GM23248 (cell line): ENCODE measurements at regions not wholly inside any gene's neighbourhood (a gene's known extent, or its start where the extent isn't known, plus 50 kb on each side); places are given as distances from the start of the nearest gene placed in this dataset.

ENCODE experiments used
- DNase-seq: peaks from one replicate; pipeline ENCODE4 v3.0.0-alpha.2; 2015
- H2AFZ ChIP-seq: fragments of 200-600 bp; sonication (generic); 2 replicates; pipeline ENCODE4 v1.6.1; 2016; ENCODE audit warnings: antibody characterized with exemption
- H3F3A ChIP-seq: fragments of 200-600 bp; sonication (generic); 2 replicates; pipeline ENCODE4 v1.6.1; 2016; ENCODE audit warnings: mild to moderate bottlenecking, antibody characterized with exemption, mixed run types; ENCODE audit not compliant: insufficient read depth
- H3K27ac ChIP-seq: fragments of 200-600 bp; sonication (generic); 2 replicates; pipeline ENCODE4 v1.5.1; 2016; ENCODE audit warnings: mild to moderate bottlenecking
- H3K27me3 ChIP-seq: fragments of 200-600 bp; sonication (generic); replicated peaks from 2 replicates; pipeline ENCODE4 v1.6.1; 2016; ENCODE audit warnings: mild to moderate bottlenecking; ENCODE audit not compliant: insufficient read depth
- H3K36me3 ChIP-seq: fragments of 200-600 bp; sonication (generic); 2 replicates; pipeline ENCODE4 v1.6.1; 2016; ENCODE audit warnings: low read depth, mild to moderate bottlenecking
- H3K4me1 ChIP-seq: fragments of 200-600 bp; sonication (generic); 2 replicates; pipeline ENCODE4 v1.6.1; 2016; ENCODE audit warnings: mild to moderate bottlenecking; ENCODE audit not compliant: insufficient read depth
- H3K4me2 ChIP-seq: fragments of 200-600 bp; sonication (generic); one replicate; pipeline ENCODE4 v1.6.1; 2016; ENCODE audit warnings: mild to moderate bottlenecking; ENCODE audit not compliant: unreplicated experiment
- H3K4me3 ChIP-seq: fragments of 200-600 bp; sonication (generic); 2 replicates; pipeline ENCODE4 v1.5.1; 2016; ENCODE audit warnings: mild to moderate bottlenecking
- H3K79me2 ChIP-seq: fragments of 200-600 bp; sonication (generic); 2 replicates; pipeline ENCODE4 v1.6.1; 2016; ENCODE audit warnings: mild to moderate bottlenecking; ENCODE audit not compliant: insufficient read depth
- H3K9ac ChIP-seq: fragments of 200-600 bp; sonication (generic); 2 replicates; pipeline ENCODE4 v1.6.1; 2016; ENCODE audit warnings: mild to moderate bottlenecking
- H3K9me2 ChIP-seq: fragments of 200-600 bp; sonication (generic); 2 replicates; pipeline ENCODE4 v1.6.1; 2016; ENCODE audit warnings: mixed run types, mild to moderate bottlenecking, moderate library complexity; ENCODE audit not compliant: insufficient read depth
- H3K9me3 ChIP-seq: fragments of 200-600 bp; sonication (generic); one replicate; pipeline ENCODE4 v1.6.1; 2017; ENCODE audit warnings: low read depth
- H4K20me1 ChIP-seq: fragments of 200-600 bp; sonication (generic); 2 replicates; pipeline ENCODE4 v1.6.0; 2016; ENCODE audit not compliant: insufficient read depth
- EZH2 ChIP-seq: fragments of 200-600 bp; sonication (generic); IDR thresholded peaks from 2 replicates; pipeline ENCODE4 v1.6.1; 2018; ENCODE audit warnings: antibody characterized with exemption, mild to moderate bottlenecking; ENCODE audit not compliant: insufficient read depth, poor library complexity, severe bottlenecking
- EZH2phosphoT487 ChIP-seq: fragments of 200-600 bp; sonication (generic); IDR thresholded peaks from 2 replicates; pipeline ENCODE4 v1.6.1; 2018; ENCODE audit warnings: antibody characterized with exemption, moderate library complexity, mild to moderate bottlenecking, low read depth; ENCODE audit not compliant: insufficient read depth
- WGBS, 2 experiments: methylation state at CpG; one replicate each; pipeline ENCODE4 v1.1.6; 2015 to 2017; ENCODE audit warnings: low lambda C conversion rate in 2 of 2, low coverage in 1 of 2; ENCODE audit errors: missing lambda C conversion rate in 2 of 2; 5-methylcytosine and 5-hydroxymethylcytosine counted together
- in situ Hi-C: fragments of 300-500 bp; cut with MboI; formaldehyde crosslinking; loops from 2 replicates; pipeline ENCODE4 v1.15.0; 2020

- H4K20me1 ChIP-seq, result no peaks in the 10 kb centered on the region
- WGBS, 2 experiments, result 63 to 66% methylated on average over 9 to 10 of the region's 10 CpGs
Observed at GRCh38 chr1:30403061-30403645, 320.2 kb downstream of the MATN1 start.

GRCh38 chr1:30402031-30402430 is 321.4 kb downstream of the MATN1 start:
- no peaks in the 10 kb centered on the region for H3F3A ChIP-seq
- H3K4me1 ChIP-seq, result no peaks in the 10 kb centered on the region
- no peak overlapping the region for H3K9ac ChIP-seq
- DNase-seq, result no peak
- 63 to 67% methylated on average over 2 of the region's 2 CpGs for WGBS, 2 experiments
- H4K20me1 ChIP-seq, result no peaks in the 10 kb centered on the region
- no peak overlapping the region for H3K4me2 ChIP-seq
- H3K9me2 ChIP-seq, result no peaks in the 10 kb centered on the region
- in situ Hi-C loops, result no loop called here
- no peak overlapping the region for H3K4me3 ChIP-seq
- no peaks in the 10 kb centered on the region for H3K9me3 ChIP-seq
- no peak overlapping the region for H3K27ac ChIP-seq
- H3K36me3 ChIP-seq, result no peaks in the 10 kb centered on the region
- TF ChIP-seq EZH2phosphoT487 (no peak), EZH2 (no peak)
- peaks cover 4% of the 10 kb centered on the region; the same call in 1 of the 2 replicates for H3K27me3 ChIP-seq
- no peak overlapping the region for H2AFZ ChIP-seq
- H3K79me2 ChIP-seq, result no peaks in the 10 kb centered on the region

More at GRCh38 chr1:30403061-30403645, 320.2 kb downstream of the MATN1 start:
- Histone ChIP-seq H3K9ac (no peak overlapping the region), H3K27ac (no peak overlapping the region), H3K9me2 (no peaks in the 10 kb centered on the region), H3K79me2 (no peaks in the 10 kb centered on the region), H2AFZ (no peak overlapping the region), H3K4me3 (no peak overlapping the region), H3K4me1 (peaks cover 8% of the 10 kb centered on the region), H3F3A (no peaks in the 10 kb centered on the region), H3K36me3 (no peaks in the 10 kb centered on the region), H3K9me3 (no peaks in the 10 kb centered on the region), H3K27me3 (peaks cover 4% of the 10 kb centered on the region; the same call in 1 of the 2 replicates), H3K4me2 (no peak overlapping the region)
- in situ Hi-C loops, result no loop called here
- DNase-seq, result no peak
- no peak for TF ChIP-seq EZH2phosphoT487
- TF ChIP-seq EZH2, result no peak

GRCh38 chr1:30400507-30400906 is 322.9 kb downstream of the MATN1 start:
- Histone ChIP-seq H2AFZ (no peak overlapping the region), H3K79me2 (no peaks in the 10 kb centered on the region), H3K27ac (no peak overlapping the region), H3F3A (no peaks in the 10 kb centered on the region), H3K4me1 (no peaks in the 10 kb centered on the region), H3K36me3 (no peaks in the 10 kb centered on the region), H3K9me3 (no peaks in the 10 kb centered on the region), H3K4me2 (no peak overlapping the region), H4K20me1 (no peaks in the 10 kb centered on the region), H3K9ac (no peak overlapping the region), H3K9me2 (no peaks in the 10 kb centered on the region), H3K27me3 (peaks cover 4% of the 10 kb centered on the region; the same call in 1 of the 2 replicates), H3K4me3 (no peak overlapping the region)
- in situ Hi-C loops, result no loop called here
- TF ChIP-seq EZH2phosphoT487 (no peak), EZH2 (no peak)
- 66 to 68% methylated on average over 3 to 4 of the region's 4 CpGs for WGBS, 2 experiments
- DNase-seq, result no peak

- Histone ChIP-seq H2AFZ (no peak overlapping the region), H3K9me3 (no peaks in the 10 kb centered on the region), H3K9me2 (no peaks in the 10 kb centered on the region), H4K20me1 (no peaks in the 10 kb centered on the region), H3F3A (no peaks in the 10 kb centered on the region), H3K4me2 (no peak overlapping the region), H3K9ac (no peak overlapping the region), H3K27ac (no peak overlapping the region), H3K4me1 (no peaks in the 10 kb centered on the region), H3K27me3 (peaks cover 10% of the 10 kb centered on the region), H3K4me3 (no peak overlapping the region), H3K36me3 (no peaks in the 10 kb centered on the region), H3K79me2 (no peaks in the 10 kb centered on the region)
- 57 to 64% methylated on average over 7 of the region's 7 CpGs for WGBS, 2 experiments
- TF ChIP-seq EZH2phosphoT487, result no peak
- no peak for TF ChIP-seq EZH2
- no peak for DNase-seq
- in situ Hi-C loops, result no loop called here
Observed at GRCh38 chr1:30399026-30399425, 324.4 kb downstream of the MATN1 start.

- DNase-seq, result no peak
- no peak overlapping the region for H3K9ac ChIP-seq
- H3K27me3 ChIP-seq, result peaks cover 13% of the 10 kb centered on the region
- H3K79me2 ChIP-seq, result no peaks in the 10 kb centered on the region
- in situ Hi-C loops, result no loop called here
- no peak overlapping the region for H3K27ac ChIP-seq
- H4K20me1 ChIP-seq, result no peaks in the 10 kb centered on the region
- no peaks in the 10 kb centered on the region for H3F3A ChIP-seq
- WGBS, 2 experiments, result 71 to 75% methylated on average over 6 of the region's 6 CpGs
- H3K4me3 ChIP-seq, result no peak overlapping the region
- H2AFZ ChIP-seq, result no peak overlapping the region
- no peaks in the 10 kb centered on the region for H3K9me3 ChIP-seq
- TF ChIP-seq EZH2phosphoT487, result no peak
- TF ChIP-seq EZH2, result no peak
- no peaks in the 10 kb centered on the region for H3K36me3 ChIP-seq
- H3K4me1 ChIP-seq, result no peaks in the 10 kb centered on the region
- H3K9me2 ChIP-seq, result no peaks in the 10 kb centered on the region
- H3K4me2 ChIP-seq, result no peak overlapping the region
Observed at GRCh38 chr1:30397576-30397975, 325.8 kb downstream of the MATN1 start.
